ENCODE measurements at regions not wholly inside any gene's neighbourhood (a gene's known extent, or its start where the extent isn't known, plus 50 kb on each side); places are given as distances from the start of the nearest gene placed in this dataset.

GRCh38 chr7:9796241-9796640 is 1177.4 kb upstream of the PHF14 start:
- no peak for TF ChIP-seq CTCF (IDR thresholded peaks at IDR 0.05 in 2 of 3, conservative IDR thresholded peaks at IDR 0.05 in 1 of 3; ENCODE audit: borderline replicate concordance in 1 of 3, insufficient read depth in 1 of 3, low read depth in 2 of 3, low read length in 2 of 3)
- TF ChIP-seq REST (IDR thresholded peaks at IDR 0.05; ENCODE audit: low read depth): no peak
- TF ChIP-seq POLR2A (IDR thresholded peaks at IDR 0.05; ENCODE audit: borderline replicate concordance, extremely low read depth, insufficient read depth, insufficient read length): no peak
- TF ChIP-seq EZH2 (IDR thresholded peaks at IDR 0.05): no peak
- no peak for TF ChIP-seq EZH2phosphoT487 (IDR thresholded peaks at IDR 0.05; ENCODE audit: borderline replicate concordance)
